Mesendoderm (in vitro differentiated cells): ENCODE measurements at regions not wholly inside any gene's neighbourhood (a gene's known extent, or its start where the extent isn't known, plus 50 kb on each side); places are given as distances from the start of the nearest gene placed in this dataset.

Experiments
- DNase-seq: peaks from one replicate; pipeline ENCODE4 v3.0.0; 2013
- H2AK5ac ChIP-seq: 2 replicates; pipeline ENCODE4 v1.6.1; 2013; ENCODE audit warnings: low read length, inconsistent platforms
- H2BK120ac ChIP-seq: 2 replicates; pipeline ENCODE4 v1.6.1; 2013; ENCODE audit warnings: low read depth, mild to moderate bottlenecking, low read length, moderate library complexity, mixed read lengths
- H2BK15ac ChIP-seq: replicated peaks from 2 replicates; pipeline ENCODE4 v1.6.1; 2013; ENCODE audit warnings: low read depth, mild to moderate bottlenecking, moderate library complexity
- H2BK5ac ChIP-seq: 2 replicates; pipeline ENCODE4 v1.6.1; 2013; ENCODE audit warnings: low read length, inconsistent platforms
- H3K18ac ChIP-seq: 2 replicates; pipeline ENCODE4 v1.6.1; 2013; ENCODE audit warnings: mild to moderate bottlenecking, low read length, mixed read lengths
- H3K23ac ChIP-seq: one replicate; pipeline ENCODE4 v1.6.1; 2013; ENCODE audit warnings: low read length
- H3K27ac ChIP-seq: 2 replicates; pipeline ENCODE4 v1.5.1; 2013; ENCODE audit warnings: low read depth, mild to moderate bottlenecking, inconsistent platforms, low read length, moderate library complexity
- H3K27me3 ChIP-seq: 2 replicates; pipeline ENCODE4 v1.6.1; 2013; ENCODE audit warnings: low read length, control low read depth, mild to moderate bottlenecking, inconsistent platforms; ENCODE audit not compliant: insufficient read depth, poor library complexity
- H3K36me3 ChIP-seq: 2 replicates; pipeline ENCODE4 v1.6.1; 2013; ENCODE audit warnings: low read length, inconsistent platforms; ENCODE audit not compliant: control insufficient read depth, insufficient read depth
- H3K4ac ChIP-seq: one replicate; pipeline ENCODE4 v1.6.1; 2013; ENCODE audit warnings: low read depth, mild to moderate bottlenecking, low read length, moderate library complexity
- H3K4me1 ChIP-seq: 2 replicates; pipeline ENCODE4 v1.6.1; 2013; ENCODE audit warnings: low read depth, low read length, inconsistent platforms; ENCODE audit not compliant: control insufficient read depth
- H3K4me2 ChIP-seq: 2 replicates; pipeline ENCODE4 v1.6.1; 2013; ENCODE audit warnings: low read length
- H3K4me3 ChIP-seq: 2 replicates; pipeline ENCODE4 v1.5.1; 2013; ENCODE audit warnings: mild to moderate bottlenecking, low read length
- H3K56ac ChIP-seq: one replicate; pipeline ENCODE4 v1.6.1; 2013; ENCODE audit warnings: low read length
- H3K79me1 ChIP-seq: 2 replicates; pipeline ENCODE4 v1.6.1; 2013; ENCODE audit warnings: low read length, inconsistent platforms
- H3K79me2 ChIP-seq: 2 replicates; pipeline ENCODE4 v1.6.1; 2013; ENCODE audit warnings: mild to moderate bottlenecking, low read length; ENCODE audit not compliant: control insufficient read depth, insufficient read depth
- H3K9ac ChIP-seq: 2 replicates; pipeline ENCODE4 v1.6.1; 2013; ENCODE audit warnings: low read length, inconsistent platforms
- H4K5ac ChIP-seq: one replicate; pipeline ENCODE4 v1.6.1; 2013; ENCODE audit warnings: low read length
- H4K8ac ChIP-seq: one replicate; pipeline ENCODE4 v1.6.1; 2013; ENCODE audit warnings: low read depth, mild to moderate bottlenecking, control low read depth, low read length, moderate library complexity
- WGBS: extraction: QIAGEN DNeasy Blood & Tissue Kit; methylation state at CpG from one replicate; pipeline ENCODE4 v1.1.7; 2013; ENCODE audit warnings: low lambda C conversion rate, missing lambda C conversion rate; ENCODE audit not compliant: insufficient coverage; ENCODE audit errors: extremely low coverage; 5-methylcytosine and 5-hydroxymethylcytosine counted together

GRCh38 chr3:176737480-176738110, 459.7 kb downstream of the TBL1XR1 start:
- H3K4me3 ChIP-seq = no peak overlapping the region
- DNase-seq = no peak
- no peak overlapping the region for H3K56ac ChIP-seq
- no peak overlapping the region for H4K8ac ChIP-seq
- no peak overlapping the region for H4K5ac ChIP-seq
- H2BK15ac ChIP-seq = no peak overlapping the region
- no peak overlapping the region for H2AK5ac ChIP-seq
- H3K9ac ChIP-seq = no peak overlapping the region
- H3K36me3 ChIP-seq = no peaks in the 10 kb centered on the region
- no peak overlapping the region for H3K4ac ChIP-seq
- H2BK120ac ChIP-seq = no peak overlapping the region
- no peak overlapping the region for H3K27ac ChIP-seq
- no peaks in the 10 kb centered on the region for H3K79me2 ChIP-seq
- no peaks in the 10 kb centered on the region for H3K79me1 ChIP-seq
- no peak overlapping the region for H3K23ac ChIP-seq
- no CpG with 5 or more reads among the region's 4 CpGs for WGBS
- no peak overlapping the region for H3K18ac ChIP-seq
- H3K4me1 ChIP-seq = peaks cover 4% of the 10 kb centered on the region
- no peak overlapping the region for H3K4me2 ChIP-seq
- no peaks in the 10 kb centered on the region for H3K27me3 ChIP-seq
- no peak overlapping the region for H2BK5ac ChIP-seq

GRCh38 chr3:176734146-176734545, 463.1 kb downstream of the TBL1XR1 start:
- H4K5ac ChIP-seq = no peak overlapping the region
- H3K4me1 ChIP-seq = peaks cover 4% of the 10 kb centered on the region
- WGBS = no CpG with 5 or more reads among the region's 5 CpGs
- no peaks in the 10 kb centered on the region for H3K27me3 ChIP-seq
- no peak overlapping the region for H4K8ac ChIP-seq
- no peaks in the 10 kb centered on the region for H3K79me1 ChIP-seq
- H3K9ac ChIP-seq = no peak overlapping the region
- no peak overlapping the region for H2AK5ac ChIP-seq
- H3K79me2 ChIP-seq = no peaks in the 10 kb centered on the region
- H3K23ac ChIP-seq = no peak overlapping the region
- DNase-seq = peak; percentile 94
- H2BK15ac ChIP-seq = no peak overlapping the region
- H3K18ac ChIP-seq = peak overlapping the region; percentile 88
- H3K27ac ChIP-seq = no peak overlapping the region
- no peaks in the 10 kb centered on the region for H3K36me3 ChIP-seq
- peak overlapping the region; percentile 92 for H2BK120ac ChIP-seq
- H3K4me2 ChIP-seq = no peak overlapping the region
- H3K4me3 ChIP-seq = no peak overlapping the region
- no peak overlapping the region for H2BK5ac ChIP-seq
- peak overlapping the region; percentile 55 for H3K4ac ChIP-seq
- peak overlapping the region; percentile 71 for H3K56ac ChIP-seq

GRCh38 chr3:176724394-176724759, 472.9 kb downstream of the TBL1XR1 start:
- H3K4me1 ChIP-seq = no peaks in the 10 kb centered on the region
- no peak overlapping the region for H2BK5ac ChIP-seq
- no peak overlapping the region for H3K4me3 ChIP-seq
- no peak for DNase-seq
- no peak overlapping the region for H3K4ac ChIP-seq
- H3K4me2 ChIP-seq = no peak overlapping the region
- no peaks in the 10 kb centered on the region for H3K27me3 ChIP-seq
- H3K79me2 ChIP-seq = no peaks in the 10 kb centered on the region
- no peak overlapping the region for H3K23ac ChIP-seq
- H3K27ac ChIP-seq = no peak overlapping the region
- H2BK15ac ChIP-seq = no peak overlapping the region
- no peak overlapping the region for H3K9ac ChIP-seq
- no peak overlapping the region for H2BK120ac ChIP-seq
- H3K18ac ChIP-seq = no peak overlapping the region
- no peaks in the 10 kb centered on the region for H3K36me3 ChIP-seq
- no peaks in the 10 kb centered on the region for H3K79me1 ChIP-seq
- H2AK5ac ChIP-seq = no peak overlapping the region
- H4K5ac ChIP-seq = no peak overlapping the region
- no peak overlapping the region for H4K8ac ChIP-seq
- no peak overlapping the region for H3K56ac ChIP-seq

- H3K4ac ChIP-seq = no peak overlapping the region
- no peak overlapping the region for H3K4me3 ChIP-seq
- no peak overlapping the region for H3K9ac ChIP-seq
- no peak overlapping the region for H3K4me2 ChIP-seq
- H3K79me2 ChIP-seq = no peaks in the 10 kb centered on the region
- H2BK15ac ChIP-seq = no peak overlapping the region
- no peak overlapping the region for H2BK5ac ChIP-seq
- H3K4me1 ChIP-seq = no peaks in the 10 kb centered on the region
- H3K27me3 ChIP-seq = no peaks in the 10 kb centered on the region
- DNase-seq = no peak
- H4K8ac ChIP-seq = no peak overlapping the region
- no peaks in the 10 kb centered on the region for H3K79me1 ChIP-seq
- no peak overlapping the region for H2AK5ac ChIP-seq
- H4K5ac ChIP-seq = no peak overlapping the region
- H2BK120ac ChIP-seq = no peak overlapping the region
- H3K23ac ChIP-seq = no peak overlapping the region
- H3K27ac ChIP-seq = no peak overlapping the region
- H3K18ac ChIP-seq = no peak overlapping the region
- H3K36me3 ChIP-seq = no peaks in the 10 kb centered on the region
- H3K56ac ChIP-seq = no peak overlapping the region
Observed at GRCh38 chr3:176723758-176724393, 473.4 kb downstream of the TBL1XR1 start.

GRCh38 chr3:176714034-176714433, 483.2 kb downstream of the TBL1XR1 start:
- Histone ChIP-seq H4K8ac (no peak overlapping the region), H3K9ac (no peak overlapping the region), H3K4ac (no peak overlapping the region), H3K56ac (peak overlapping the region; percentile 18), H3K18ac (peak overlapping the region; percentile 51), H3K27me3 (no peaks in the 10 kb centered on the region), H3K4me1 (peaks cover 5% of the 10 kb centered on the region), H3K23ac (no peak overlapping the region), H3K79me2 (no peaks in the 10 kb centered on the region), H2BK120ac (peak overlapping the region; percentile 61), H2BK15ac (no peak overlapping the region), H3K79me1 (no peaks in the 10 kb centered on the region), H3K4me2 (no peak overlapping the region), H3K27ac (no peak overlapping the region), H4K5ac (no peak overlapping the region), H3K36me3 (no peaks in the 10 kb centered on the region), H2BK5ac (peak overlapping the region; percentile 41), H2AK5ac (no peak overlapping the region), H3K4me3 (no peak overlapping the region)
- no CpG with 5 or more reads among the region's 3 CpGs for WGBS
- DNase-seq = peak; percentile 35

- H3K27me3 ChIP-seq = no peaks in the 10 kb centered on the region
- H3K79me1 ChIP-seq = no peaks in the 10 kb centered on the region
- H2BK5ac ChIP-seq = no peak overlapping the region
- H3K56ac ChIP-seq = no peak overlapping the region
- H3K18ac ChIP-seq = no peak overlapping the region
- H3K27ac ChIP-seq = no peak overlapping the region
- H3K36me3 ChIP-seq = no peaks in the 10 kb centered on the region
- no peak overlapping the region for H3K23ac ChIP-seq
- H3K4me3 ChIP-seq = no peak overlapping the region
- H4K8ac ChIP-seq = no peak overlapping the region
- DNase-seq = no peak
- H3K4me2 ChIP-seq = no peak overlapping the region
- no peak overlapping the region for H2BK120ac ChIP-seq
- peaks cover 5% of the 10 kb centered on the region for H3K4me1 ChIP-seq
- no peak overlapping the region for H3K9ac ChIP-seq
- WGBS = no CpG with 5 or more reads among the region's 2 CpGs
- no peak overlapping the region for H2BK15ac ChIP-seq
- no peak overlapping the region for H2AK5ac ChIP-seq
- H4K5ac ChIP-seq = no peak overlapping the region
- H3K4ac ChIP-seq = no peak overlapping the region
- H3K79me2 ChIP-seq = no peaks in the 10 kb centered on the region
Observed at GRCh38 chr3:176712191-176712590, 485.1 kb downstream of the TBL1XR1 start.
